GM19397 (cell line): ENCODE measurements at regions not wholly inside any gene's neighbourhood (a gene's known extent, or its start where the extent isn't known, plus 50 kb on each side); places are given as distances from the start of the nearest gene placed in this dataset.

ENCODE experiments used
- ATAC-seq: cut with Tn5 transposase; IDR thresholded peaks from one replicate; pipeline ENCODE4 v1.9.1; 2021; ENCODE audit warnings: mild to moderate bottlenecking, moderate library complexity; ENCODE audit not compliant: unreplicated experiment

DNA sequence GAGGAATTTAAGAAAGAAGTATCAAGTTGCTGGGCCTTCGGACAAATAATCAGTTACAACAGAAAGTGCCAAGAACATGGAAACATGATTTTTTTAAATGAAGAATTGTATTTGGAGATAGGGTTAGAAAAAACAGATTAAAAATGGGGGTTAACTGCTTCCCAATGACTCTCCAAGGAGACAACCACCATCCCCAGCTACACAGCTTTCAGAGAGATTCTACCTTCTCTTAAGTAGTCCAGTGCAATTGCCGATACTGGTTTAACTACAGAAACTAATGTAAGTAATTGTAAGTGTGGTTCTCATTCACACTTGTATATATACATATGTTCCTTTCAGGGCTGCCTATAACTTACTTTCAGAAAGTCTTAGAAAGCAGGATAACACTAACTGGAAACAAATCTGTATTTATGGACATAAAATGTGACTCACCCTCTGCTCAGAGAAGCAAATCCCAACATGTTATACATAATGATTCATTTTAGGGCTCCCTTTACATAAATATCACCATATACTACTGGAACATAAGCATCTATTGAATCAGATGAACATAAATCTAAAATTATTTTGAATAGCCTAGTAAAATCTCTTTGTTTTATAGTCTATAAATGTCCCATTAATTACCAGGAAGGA is 248.9 kb upstream of the UGT8 start:
- no peak for ATAC-seq

DNA sequence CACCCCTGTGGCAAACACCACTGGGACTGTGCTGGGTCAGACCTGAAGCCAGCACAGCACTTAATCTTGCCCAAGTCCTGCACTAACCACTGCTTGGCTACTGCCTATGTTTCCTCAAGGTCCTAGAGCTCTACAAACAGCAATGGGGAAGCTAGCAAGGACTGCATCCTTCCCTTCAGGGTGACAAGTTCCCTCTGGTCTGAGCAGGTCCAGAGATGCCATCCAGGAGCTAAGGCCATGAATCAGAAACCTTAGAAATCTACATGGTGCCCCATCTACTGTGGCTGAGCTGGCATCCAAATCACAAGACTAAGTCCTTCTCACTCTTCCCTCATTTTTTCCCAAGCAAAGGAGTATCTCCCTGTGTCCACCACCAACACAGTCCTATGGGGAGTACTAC is 239.7 kb upstream of the UGT8 start:
- no peak for ATAC-seq

DNA sequence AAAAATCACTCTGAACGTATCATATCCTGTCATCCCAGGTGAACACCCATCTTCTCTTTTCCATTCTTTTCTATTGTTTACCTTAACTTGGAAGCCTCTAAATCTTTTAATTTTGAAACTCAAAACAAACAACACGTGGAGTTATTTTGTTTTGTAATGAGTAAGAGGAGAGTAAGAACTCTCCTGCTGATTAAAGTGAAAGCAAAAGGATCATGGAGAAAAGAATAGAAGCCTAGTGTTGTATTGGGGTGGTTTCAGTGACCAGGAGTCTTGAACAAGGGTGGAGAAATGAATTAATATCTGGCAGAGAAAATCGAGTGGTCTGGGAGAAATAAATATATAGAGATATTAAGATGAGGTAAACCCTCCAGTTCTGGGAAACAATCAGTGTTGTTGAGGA is 237.4 kb upstream of the UGT8 start:
- ATAC-seq = no peak

DNA sequence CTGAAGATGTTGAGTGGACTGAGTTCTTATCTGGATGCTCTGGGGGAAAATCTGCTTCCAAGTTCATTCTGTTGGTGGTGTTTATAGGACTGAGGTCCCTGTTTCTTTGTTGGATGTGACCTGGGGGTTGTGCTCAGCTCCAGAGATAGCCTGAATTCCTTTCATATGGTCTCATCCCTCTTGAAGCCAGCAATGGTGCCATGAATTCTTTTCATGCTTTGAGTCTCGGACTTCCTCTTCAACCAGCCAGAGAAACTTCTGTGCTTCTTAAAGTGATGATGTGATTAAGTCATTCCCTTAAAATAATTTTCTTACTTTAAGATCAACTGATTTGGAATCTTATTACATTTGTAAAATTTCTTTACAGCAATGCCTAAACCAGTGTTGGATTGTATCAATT is 233.8 kb upstream of the UGT8 start:
- ATAC-seq = no peak

DNA sequence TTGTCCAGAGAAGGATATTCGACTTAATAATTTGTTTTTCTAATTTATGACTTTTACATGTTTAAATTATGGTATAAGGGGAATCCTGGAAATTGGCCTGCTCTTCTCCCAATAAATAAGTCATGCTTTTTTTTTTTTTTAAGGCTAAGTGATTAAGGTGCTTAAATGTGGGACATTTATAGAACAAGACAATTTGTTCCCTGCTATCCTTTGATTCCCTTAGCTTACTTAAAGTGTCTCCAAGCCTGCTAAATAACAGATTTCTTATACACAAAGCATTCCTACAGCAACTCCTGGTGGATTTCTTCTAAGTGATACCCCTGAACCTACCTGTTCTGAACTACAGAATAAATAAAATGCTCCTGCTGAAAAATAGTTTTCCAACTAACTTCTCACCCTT is 233.0 kb upstream of the UGT8 start:
- ATAC-seq = no peak

DNA sequence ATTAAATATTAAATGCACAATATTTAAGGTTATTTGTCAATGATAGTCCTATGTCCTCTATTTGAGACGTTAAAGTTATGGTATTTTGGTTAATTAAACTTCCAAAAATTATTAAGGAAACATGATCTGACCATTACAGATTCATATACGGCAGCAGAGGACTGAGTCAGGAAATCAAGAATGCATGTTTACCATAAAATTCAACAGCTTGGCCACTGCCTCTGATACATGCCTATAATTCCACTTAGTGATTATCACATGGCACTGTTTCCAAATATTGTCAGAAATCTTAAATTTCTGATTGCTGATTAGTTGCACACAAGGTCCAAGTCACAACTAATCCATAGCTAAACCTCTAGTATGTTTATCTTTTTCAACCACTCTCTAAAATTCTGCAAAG is 232.2 kb upstream of the UGT8 start:
- no peak for ATAC-seq

DNA sequence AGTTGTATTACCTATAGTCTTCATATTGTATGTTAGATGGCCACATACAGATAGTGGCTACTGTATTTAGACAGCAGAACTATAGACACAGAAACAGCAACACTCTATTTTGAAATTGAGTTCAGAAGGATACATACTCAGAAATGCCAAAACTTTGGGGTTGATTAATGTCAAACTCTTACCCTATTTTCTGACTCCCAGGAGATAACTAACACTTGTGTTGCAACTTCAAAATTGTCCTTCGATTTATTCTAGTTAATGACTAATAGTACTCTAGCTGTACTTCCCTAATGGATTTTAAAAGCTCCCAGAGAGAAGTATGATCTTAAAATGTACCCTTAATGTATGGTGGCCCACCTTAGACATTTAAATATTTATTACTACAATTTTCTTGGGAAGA is 229.9 kb upstream of the UGT8 start:
- ATAC-seq = no peak

DNA sequence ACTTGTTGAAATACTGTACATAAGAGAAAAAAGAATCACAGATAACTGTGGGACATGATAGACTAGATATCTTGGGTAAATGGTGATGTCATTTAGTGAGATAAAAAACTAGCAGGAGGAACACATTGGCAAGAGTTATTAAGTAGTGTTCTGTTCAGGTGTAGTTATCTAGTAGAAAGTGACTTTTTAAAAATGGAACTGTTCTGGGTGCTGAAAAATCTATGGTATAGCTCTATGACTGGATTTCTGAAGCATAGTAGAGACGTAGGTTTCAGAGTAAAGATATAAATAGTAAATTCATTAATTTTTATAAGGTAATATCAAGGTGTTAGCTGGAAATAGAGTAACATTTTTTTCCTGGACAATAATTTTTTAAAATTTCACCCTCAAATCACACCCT is 225.1 kb upstream of the UGT8 start:
- ATAC-seq = no peak

- no peak for ATAC-seq
Measured at GRCh38 chr4:114378305-114378903, 220.2 kb upstream of the UGT8 start.

DNA sequence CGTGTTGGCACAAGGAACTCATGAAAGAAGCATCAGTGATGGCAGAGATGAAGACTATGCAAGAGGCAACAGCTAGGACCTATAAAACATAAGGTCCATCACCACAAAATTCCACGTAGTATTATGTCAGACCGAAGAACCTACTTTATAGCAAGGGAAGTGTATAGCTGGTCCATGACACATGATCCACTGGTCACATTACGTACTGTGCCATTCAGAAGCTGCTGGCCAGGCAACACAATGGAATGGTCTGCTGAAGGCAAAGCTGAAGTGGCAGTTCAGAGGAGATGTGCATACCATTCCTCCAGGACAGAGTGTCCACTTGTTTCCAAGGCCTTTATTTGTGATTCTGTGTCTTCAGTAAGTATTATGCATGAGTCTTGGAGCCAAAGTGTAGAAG is 215.5 kb upstream of the UGT8 start:
- no peak for ATAC-seq

DNA sequence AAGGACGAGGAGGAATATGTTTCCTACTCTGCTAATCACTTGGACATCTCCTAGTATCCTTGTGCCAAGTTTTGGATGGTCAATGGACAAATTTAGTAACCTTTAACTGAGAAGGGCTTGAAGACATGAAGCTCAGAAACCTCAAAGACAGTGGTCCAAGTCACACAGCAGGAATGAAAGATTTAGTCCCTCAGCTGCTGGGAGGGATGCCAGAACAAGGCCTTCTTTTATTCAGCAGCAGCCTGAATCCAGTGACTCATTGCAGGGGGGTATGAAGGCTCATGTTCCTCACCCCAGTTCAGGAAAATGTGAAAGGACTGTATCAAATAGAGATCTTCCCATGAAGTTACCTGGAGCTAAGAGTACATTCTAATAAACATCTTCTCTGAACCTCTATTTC is 214.9 kb upstream of the UGT8 start:
- ATAC-seq = no peak

- ATAC-seq = no peak
Measured at GRCh38 chr4:114384629-114385028, 214.0 kb upstream of the UGT8 start.

DNA sequence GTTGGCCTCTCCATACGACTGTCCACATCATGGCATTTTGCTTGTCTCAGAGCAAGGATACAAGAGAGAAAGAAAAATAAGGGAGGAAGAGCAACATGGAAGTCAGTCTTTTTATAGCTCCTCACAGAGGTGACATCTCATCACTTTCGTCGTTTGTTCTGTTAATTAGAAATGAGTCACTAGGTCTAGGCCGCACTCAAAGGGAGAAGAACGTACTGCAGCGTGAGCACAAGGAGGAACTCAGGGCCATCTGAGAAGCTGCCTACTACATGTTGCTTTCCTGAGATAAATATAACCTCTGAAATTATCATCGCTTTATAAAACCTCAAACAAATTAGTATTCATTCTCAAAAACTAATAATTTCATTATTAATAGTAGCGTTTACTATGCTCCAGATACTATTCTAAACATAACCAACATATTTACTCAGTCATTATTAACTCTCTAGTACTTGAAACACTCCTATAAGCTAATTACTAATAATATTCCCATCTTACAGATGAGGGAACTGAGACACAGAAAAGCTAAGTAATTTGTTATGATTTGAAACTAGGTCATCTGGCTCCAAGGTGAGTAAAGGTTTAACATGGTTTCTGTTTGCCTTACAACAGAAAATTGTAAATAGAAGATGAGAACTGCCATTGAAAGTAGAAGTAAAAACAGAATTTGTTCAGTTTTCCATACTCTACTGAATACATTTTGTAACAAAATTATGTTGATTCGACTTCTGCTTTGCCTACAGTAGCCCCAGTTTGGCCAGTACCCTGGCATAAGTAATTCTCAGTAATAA is 213.2 kb upstream of the UGT8 start:
- no peak for ATAC-seq

DNA sequence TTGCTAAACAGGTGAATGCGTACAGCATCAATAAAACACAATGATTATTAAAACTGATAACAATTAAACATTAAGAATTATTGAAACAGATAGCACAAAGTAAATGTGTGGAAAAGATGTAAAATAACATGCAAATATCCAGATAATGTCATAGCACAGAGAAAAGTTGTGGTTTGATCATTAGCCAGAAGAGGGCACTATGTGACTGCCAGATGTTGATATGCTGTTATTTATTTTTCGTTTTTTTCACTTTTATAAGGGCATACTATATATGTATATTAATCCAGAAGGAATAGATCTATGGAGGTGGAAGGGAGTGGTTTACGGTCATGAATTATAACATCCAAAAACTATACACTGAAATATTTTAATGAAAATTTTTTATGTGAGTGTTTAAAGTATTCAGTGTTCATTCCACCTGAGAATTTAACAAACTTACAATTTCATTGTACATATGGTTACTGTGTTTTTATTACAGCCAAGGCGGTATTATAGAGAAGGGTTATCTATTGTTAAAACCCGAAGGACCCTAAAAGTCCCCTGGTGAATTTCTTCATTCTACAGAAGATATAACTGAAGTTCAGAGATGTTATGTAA is 211.9 kb upstream of the UGT8 start:
- no peak for ATAC-seq

- no peak for ATAC-seq
Measured at GRCh38 chr4:114389070-114389685, 209.4 kb upstream of the UGT8 start.

DNA sequence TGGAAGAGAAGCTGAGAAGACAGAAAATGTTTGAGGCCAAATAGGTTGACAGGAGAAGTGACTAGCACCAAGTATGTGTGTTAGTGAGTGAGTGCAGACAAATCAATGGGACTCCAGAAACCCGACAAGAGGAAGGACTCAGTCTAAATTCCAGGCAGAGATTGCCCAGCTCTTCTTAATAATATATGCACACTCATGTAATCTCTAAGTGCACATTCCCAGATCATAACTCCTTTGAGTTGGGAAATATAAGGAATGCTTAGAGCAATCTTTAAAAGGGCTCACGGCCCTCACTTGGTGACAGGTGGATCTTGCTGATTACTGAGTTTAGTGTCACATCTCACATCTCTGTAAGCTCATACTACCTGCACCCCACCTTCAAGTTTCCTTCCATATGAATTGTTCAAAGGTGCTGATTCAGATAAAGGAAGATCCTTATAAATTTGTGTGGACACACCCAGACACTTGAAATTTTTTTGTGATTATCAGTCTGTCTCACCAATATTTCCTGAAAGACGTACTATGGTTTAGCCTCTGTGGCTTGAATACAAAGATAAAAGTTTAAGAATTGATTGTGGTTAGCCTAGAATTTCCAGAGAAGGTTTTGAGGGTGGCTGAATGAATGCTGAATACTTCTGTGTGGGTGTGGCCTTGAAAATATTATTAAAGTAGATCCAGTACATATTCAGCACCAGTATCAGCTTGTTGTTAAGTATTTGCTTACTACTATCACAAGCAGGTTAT is 205.1 kb upstream of the UGT8 start:
- ATAC-seq = no peak

- no peak for ATAC-seq
Measured at GRCh38 chr4:114396808-114397207, 201.8 kb upstream of the UGT8 start.

DNA sequence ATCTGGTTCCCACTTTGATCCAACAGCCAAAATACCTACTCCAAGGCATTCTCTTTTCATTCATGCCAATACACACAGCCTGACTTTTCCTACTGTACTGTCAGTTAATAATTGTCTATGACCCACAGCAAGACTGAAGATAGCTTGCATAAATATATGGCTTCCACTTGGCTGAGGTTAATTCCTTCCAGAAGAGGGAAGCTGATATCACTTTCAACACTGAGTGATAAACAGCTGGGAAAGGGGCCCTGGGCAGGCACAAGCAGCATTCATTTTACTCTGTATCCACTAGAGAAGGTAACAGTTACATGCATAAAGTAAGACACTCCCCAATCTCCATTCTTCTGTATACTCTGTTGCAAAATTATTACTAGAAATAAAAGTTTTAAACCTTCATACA is 200.2 kb upstream of the UGT8 start:
- ATAC-seq = no peak

GRCh38 chr4:114399105-114399504 is 199.5 kb upstream of the UGT8 start:
- ATAC-seq = no peak

GRCh38 chr4:114400531-114400930 is 198.1 kb upstream of the UGT8 start:
- no peak for ATAC-seq

GRCh38 chr4:114401483-114401882 is 197.1 kb upstream of the UGT8 start:
- no peak for ATAC-seq
